ENCODE measurements at regions not wholly inside any gene's neighbourhood (a gene's known extent, or its start where the extent isn't known, plus 50 kb on each side); places are given as distances from the start of the nearest gene placed in this dataset.

DNA sequence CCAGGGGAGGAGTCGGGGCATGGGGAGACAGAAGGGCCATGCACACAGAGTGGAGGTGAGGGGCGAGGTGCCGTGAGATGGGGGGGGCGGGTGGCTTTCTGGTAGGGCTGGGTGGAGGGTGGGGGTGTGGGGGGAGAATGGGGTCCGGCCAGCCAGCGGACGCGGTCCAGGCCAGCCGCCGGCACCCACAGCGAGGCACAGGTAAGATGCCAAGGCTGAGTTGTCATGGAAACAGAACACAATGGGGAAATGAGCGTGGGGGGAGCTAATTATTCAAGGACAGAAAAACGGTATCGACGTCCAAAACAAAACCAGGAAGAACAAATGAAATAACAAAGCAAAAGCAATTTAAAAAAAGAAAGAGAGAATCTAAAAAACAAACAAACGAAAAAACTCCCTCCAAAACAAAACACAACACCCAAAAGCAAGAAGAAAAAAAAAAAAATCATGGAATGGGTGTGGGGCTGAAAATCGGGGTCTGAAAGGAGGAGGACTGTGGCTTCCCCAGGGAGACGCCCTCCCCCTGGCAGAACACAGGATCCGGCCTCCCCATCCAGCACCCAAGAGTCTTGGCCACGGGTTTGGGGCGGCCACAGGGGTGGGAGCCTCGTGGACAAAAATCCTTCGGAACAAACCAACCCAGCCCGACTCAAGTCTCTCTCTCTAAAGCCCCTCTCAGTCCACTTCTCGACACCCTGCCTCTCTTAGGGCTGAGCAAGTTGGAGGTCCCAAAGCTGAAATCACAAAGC, 92.5 kb downstream of the PTPRS start:
- no peak for DNase-seq
- Histone ChIP-seq H3K4me1 (ENCODE audit: control insufficient read depth in 1 of 2, insufficient read depth in 2 of 2, low read length in 2 of 2) (no peaks in the 10 kb centered on the region), H3K4me3 (replicated peaks in 1 of 3; ENCODE audit: low read depth in 2 of 3, low read length in 3 of 3) (no peak overlapping the region), H2AFZ (ENCODE audit: insufficient read depth, low read depth, low read length, poor library complexity, severe bottlenecking) (no peak overlapping the region), H3K79me2 (ENCODE audit: insufficient read depth, low read length) (no peaks in the 10 kb centered on the region), H3K4me2 (replicated peaks; ENCODE audit: extremely low read depth, low read length, poor library complexity, severe bottlenecking) (no peak overlapping the region), H3K36me3 (replicated peaks in 1 of 2; ENCODE audit: control insufficient read depth in 1 of 2, insufficient read depth in 2 of 2, low read length in 2 of 2) (no peaks in the 10 kb centered on the region), H3K27ac (ENCODE audit: low read depth in 1 of 2, low read length in 2 of 2) (no peak overlapping the region), H3K9ac (ENCODE audit: insufficient read depth, low read length, poor library complexity, severe bottlenecking) (no peak overlapping the region), H4K20me1 (ENCODE audit: insufficient read depth, low read length) (no peaks in the 10 kb centered on the region), H3K27me3 (ENCODE audit: control insufficient read depth in 2 of 2, insufficient read depth in 2 of 2, low read length in 2 of 2) (no peaks in the 10 kb centered on the region), H3K9me3 (replicated peaks in 1 of 2; ENCODE audit: control insufficient read depth in 1 of 2, insufficient read depth in 1 of 2, low read length in 2 of 2) (no peaks in the 10 kb centered on the region)
- no peak overlapping the region for H3K27ac Mint-ChIP-seq
- H3K27me3 Mint-ChIP-seq (ENCODE audit: low read depth in 3 of 3), result peaks cover 0 to 2% (median 1%) of the 10 kb centered on the region in 3 donors
- intact Hi-C loops (cut with micrococcal nuclease), result no loop called here
- peaks cover 0 to 3% (median 0%) of the 10 kb centered on the region in 7 donors for H3K9me3 Mint-ChIP-seq
- TF ChIP-seq, protein P1, sequence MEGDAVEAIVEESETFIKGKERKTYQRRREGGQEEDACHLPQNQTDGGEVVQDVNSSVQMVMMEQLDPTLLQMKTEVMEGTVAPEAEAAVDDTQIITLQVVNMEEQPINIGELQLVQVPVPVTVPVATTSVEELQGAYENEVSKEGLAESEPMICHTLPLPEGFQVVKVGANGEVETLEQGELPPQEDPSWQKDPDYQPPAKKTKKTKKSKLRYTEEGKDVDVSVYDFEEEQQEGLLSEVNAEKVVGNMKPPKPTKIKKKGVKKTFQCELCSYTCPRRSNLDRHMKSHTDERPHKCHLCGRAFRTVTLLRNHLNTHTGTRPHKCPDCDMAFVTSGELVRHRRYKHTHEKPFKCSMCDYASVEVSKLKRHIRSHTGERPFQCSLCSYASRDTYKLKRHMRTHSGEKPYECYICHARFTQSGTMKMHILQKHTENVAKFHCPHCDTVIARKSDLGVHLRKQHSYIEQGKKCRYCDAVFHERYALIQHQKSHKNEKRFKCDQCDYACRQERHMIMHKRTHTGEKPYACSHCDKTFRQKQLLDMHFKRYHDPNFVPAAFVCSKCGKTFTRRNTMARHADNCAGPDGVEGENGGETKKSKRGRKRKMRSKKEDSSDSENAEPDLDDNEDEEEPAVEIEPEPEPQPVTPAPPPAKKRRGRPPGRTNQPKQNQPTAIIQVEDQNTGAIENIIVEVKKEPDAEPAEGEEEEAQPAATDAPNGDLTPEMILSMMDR (IDR thresholded peaks at IDR 0.05), result no peak
- no peaks in the 10 kb centered on the region for H3K4me1 Mint-ChIP-seq
- H3K36me3 Mint-ChIP-seq, result no peaks in the 10 kb centered on the region
- no peak overlapping the region for H3K4me3 Mint-ChIP-seq
- WGBS (ENCODE audit: insufficient coverage), result 87% methylated on average over 3 of the region's 25 CpGs

DNA sequence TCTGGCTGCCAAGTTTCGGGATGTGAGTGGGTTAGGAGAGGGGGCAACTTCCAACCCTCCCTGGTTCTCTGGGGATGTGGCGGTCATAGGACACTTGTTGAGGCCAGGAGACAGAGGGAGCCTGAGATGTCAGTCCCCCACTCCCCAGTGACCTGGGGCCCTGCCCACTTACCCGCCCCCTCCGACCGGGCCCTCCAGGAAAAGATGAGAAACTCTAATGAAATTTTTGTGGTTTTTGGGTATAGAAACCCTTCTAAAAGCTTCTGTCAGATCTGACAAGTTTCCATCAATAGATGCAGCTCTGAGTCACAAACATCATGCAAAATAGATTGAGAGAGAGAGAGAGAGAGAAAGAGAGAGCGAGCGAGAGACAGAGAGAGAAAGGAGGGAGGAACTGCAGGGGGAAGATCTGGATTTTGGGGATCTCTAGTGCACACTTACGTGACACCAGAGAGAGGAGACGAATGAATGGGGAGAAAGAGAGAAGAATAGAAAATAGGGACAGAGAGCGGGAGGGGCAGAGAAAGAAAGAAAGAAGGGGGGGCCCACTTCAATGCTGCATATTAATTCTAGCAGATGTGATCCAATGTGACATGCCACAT, 94.0 kb downstream of the PTPRS start:
- DNase-seq, result no peak
- H3K79me2 ChIP-seq (ENCODE audit: insufficient read depth, low read length), result no peaks in the 10 kb centered on the region
- H3K36me3 ChIP-seq (replicated peaks in 1 of 2; ENCODE audit: control insufficient read depth in 1 of 2, insufficient read depth in 2 of 2, low read length in 2 of 2), result no peaks in the 10 kb centered on the region
- Mint-ChIP-seq H3K36me3 (no peaks in the 10 kb centered on the region), H3K27me3 (ENCODE audit: low read depth in 3 of 3) (peaks cover 0 to 2% (median 2%) of the 10 kb centered on the region in 3 donors), H3K4me1 (no peaks in the 10 kb centered on the region), H3K4me3 (no peak overlapping the region), H3K27ac (no peak overlapping the region), H3K9me3 (peaks cover 0 to 3% (median 0%) of the 10 kb centered on the region in 7 donors)
- H3K4me2 ChIP-seq (replicated peaks; ENCODE audit: extremely low read depth, low read length, poor library complexity, severe bottlenecking), result no peak overlapping the region
- intact Hi-C loops (cut with micrococcal nuclease), result no loop called here
- no peak overlapping the region for H3K4me3 ChIP-seq (replicated peaks in 1 of 3; ENCODE audit: low read depth in 2 of 3, low read length in 3 of 3)
- no peak overlapping the region for H2AFZ ChIP-seq (ENCODE audit: insufficient read depth, low read depth, low read length, poor library complexity, severe bottlenecking)
- WGBS (ENCODE audit: insufficient coverage), result 93% methylated on average over 6 of the region's 10 CpGs
- no peak overlapping the region for H3K9ac ChIP-seq (ENCODE audit: insufficient read depth, low read length, poor library complexity, severe bottlenecking)
- H3K27ac ChIP-seq (ENCODE audit: low read depth in 1 of 2, low read length in 2 of 2), result no peak overlapping the region
- no peaks in the 10 kb centered on the region for H3K27me3 ChIP-seq (ENCODE audit: control insufficient read depth in 2 of 2, insufficient read depth in 2 of 2, low read length in 2 of 2)
- no peaks in the 10 kb centered on the region for H3K9me3 ChIP-seq (replicated peaks in 1 of 2; ENCODE audit: control insufficient read depth in 1 of 2, insufficient read depth in 1 of 2, low read length in 2 of 2)
- H4K20me1 ChIP-seq (ENCODE audit: insufficient read depth, low read length), result no peaks in the 10 kb centered on the region
- no peaks in the 10 kb centered on the region for H3K4me1 ChIP-seq (ENCODE audit: control insufficient read depth in 1 of 2, insufficient read depth in 2 of 2, low read length in 2 of 2)
- TF ChIP-seq, protein P1 (IDR thresholded peaks at IDR 0.05), result no peak

Measured in CD14-positive monocyte (primary cell).